ENCODE measurements at regions not wholly inside any gene's neighbourhood (a gene's known extent, or its start where the extent isn't known, plus 50 kb on each side); places are given as distances from the start of the nearest gene placed in this dataset.
"Not testable (repeated sequence)": the region's sequence is repeated elsewhere in the genome, so short reads cannot be mapped to it uniquely, and the experiment has no call there.

- Mint-ChIP-seq H3K27ac (no peak overlapping the region), H3K9me3 (peaks cover 18% of the 10 kb centered on the region), H3K36me3 (ENCODE audit: low read depth) (no peaks in the 10 kb centered on the region), H3K4me1 (ENCODE audit: low read depth) (no peaks in the 10 kb centered on the region), H3K4me3 (no peak overlapping the region), H3K27me3 (ENCODE audit: insufficient read depth) (peaks cover 1% of the 10 kb centered on the region; the same call in 1 of the 2 replicates)
- no peak for TF ChIP-seq CTCF (IDR thresholded peaks at IDR 0.05)
- no peak for DNase-seq
Observed at GRCh38 chrX:18102006-18102405, 118.7 kb downstream of the BEND2 start.

GRCh38 chrX:18101087-18101486, 119.6 kb downstream of the BEND2 start:
- no peak for TF ChIP-seq CTCF (IDR thresholded peaks at IDR 0.05)
- H3K4me1 Mint-ChIP-seq (ENCODE audit: low read depth) = no peaks in the 10 kb centered on the region
- peaks cover 18% of the 10 kb centered on the region for H3K9me3 Mint-ChIP-seq
- no peak overlapping the region for H3K4me3 Mint-ChIP-seq
- H3K27ac Mint-ChIP-seq = no peak overlapping the region
- H3K27me3 Mint-ChIP-seq (ENCODE audit: insufficient read depth) = peaks cover 1% of the 10 kb centered on the region; the same call in 1 of the 2 replicates
- H3K36me3 Mint-ChIP-seq (ENCODE audit: low read depth) = no peaks in the 10 kb centered on the region
- no peak for DNase-seq

- no peak for DNase-seq
- TF ChIP-seq CTCF (IDR thresholded peaks at IDR 0.05) = no peak
- no peaks in the 10 kb centered on the region for H3K4me1 Mint-ChIP-seq (ENCODE audit: low read depth)
- H3K4me3 Mint-ChIP-seq = no peak overlapping the region
- peaks cover 27% of the 10 kb centered on the region for H3K9me3 Mint-ChIP-seq
- no peaks in the 10 kb centered on the region for H3K36me3 Mint-ChIP-seq (ENCODE audit: low read depth)
- H3K27me3 Mint-ChIP-seq (ENCODE audit: insufficient read depth) = peaks cover 1% of the 10 kb centered on the region; the same call in 1 of the 2 replicates
- H3K27ac Mint-ChIP-seq = no peak overlapping the region
Observed at GRCh38 chrX:18099745-18100144, 120.9 kb downstream of the BEND2 start.

- no peak for TF ChIP-seq CTCF (IDR thresholded peaks at IDR 0.05)
- Mint-ChIP-seq H3K4me1 (ENCODE audit: low read depth) (no peaks in the 10 kb centered on the region), H3K36me3 (ENCODE audit: low read depth) (no peaks in the 10 kb centered on the region), H3K4me3 (no peak overlapping the region), H3K27me3 (ENCODE audit: insufficient read depth) (peaks cover 1% of the 10 kb centered on the region; the same call in 1 of the 2 replicates), H3K9me3 (peaks cover 32% of the 10 kb centered on the region), H3K27ac (no peak overlapping the region)
- no peak for DNase-seq
Observed at GRCh38 chrX:18098763-18099162, 121.9 kb downstream of the BEND2 start.

- no peaks in the 10 kb centered on the region for H3K4me1 Mint-ChIP-seq (ENCODE audit: low read depth)
- no peak overlapping the region for H3K27ac Mint-ChIP-seq
- no peaks in the 10 kb centered on the region for H3K36me3 Mint-ChIP-seq (ENCODE audit: low read depth)
- DNase-seq = no peak
- H3K4me3 Mint-ChIP-seq = no peak overlapping the region
- peaks cover 9% of the 10 kb centered on the region; the same call in 1 of the 2 replicates for H3K9me3 Mint-ChIP-seq
- no peaks in the 10 kb centered on the region for H3K27me3 Mint-ChIP-seq (ENCODE audit: insufficient read depth)
- TF ChIP-seq CTCF (IDR thresholded peaks at IDR 0.05) = no peak
Observed at GRCh38 chrX:18076434-18076833, 144.3 kb downstream of the BEND2 start.

- no peak for DNase-seq
- no peaks in the 10 kb centered on the region for H3K27me3 Mint-ChIP-seq (ENCODE audit: insufficient read depth)
- peaks cover 9% of the 10 kb centered on the region; the same call in 1 of the 2 replicates for H3K9me3 Mint-ChIP-seq
- no peaks in the 10 kb centered on the region for H3K36me3 Mint-ChIP-seq (ENCODE audit: low read depth)
- no peak overlapping the region for H3K27ac Mint-ChIP-seq
- no peak for TF ChIP-seq CTCF (IDR thresholded peaks at IDR 0.05)
- H3K4me1 Mint-ChIP-seq (ENCODE audit: low read depth) = no peaks in the 10 kb centered on the region
- no peak overlapping the region for H3K4me3 Mint-ChIP-seq
Observed at GRCh38 chrX:18075603-18076002, 145.1 kb downstream of the BEND2 start.

- H3K4me1 Mint-ChIP-seq (ENCODE audit: low read depth); H3K4me3 Mint-ChIP-seq; DNase-seq; H3K27ac Mint-ChIP-seq; H3K36me3 Mint-ChIP-seq (ENCODE audit: low read depth); H3K27me3 Mint-ChIP-seq (ENCODE audit: insufficient read depth): not testable (repeated sequence)
- H3K9me3 Mint-ChIP-seq = peaks cover 25% of the 10 kb centered on the region
Observed at GRCh38 chrX:18068045-18068444, 152.6 kb downstream of the BEND2 start.

Data from HFFc6 (cell line).